OCI-LY7 (cell line): ENCODE measurements at regions not wholly inside any gene's neighbourhood (a gene's known extent, or its start where the extent isn't known, plus 50 kb on each side); places are given as distances from the start of the nearest gene placed in this dataset.

Experiments used
- EZH2phosphoT487 ChIP-seq: fragments of 200-600 bp; sonication (generic); IDR thresholded peaks from 2 replicates; pipeline ENCODE4 v1.6.1; 2018; ENCODE audit warnings: low read depth, borderline replicate concordance, mild to moderate bottlenecking, mixed run types, antibody characterized with exemption, low read length, moderate library complexity, mixed read lengths
- TF ChIP-seq, protein P1 (sequence below): fragments of 200-600 bp; sonication (generic); conservative IDR thresholded peaks from 2 replicates; pipeline ENCODE4 v1.5.1; 2014; ENCODE audit warnings: mild to moderate bottlenecking, antibody characterized with exemption, low read length, moderate library complexity, mixed read lengths

DNA sequence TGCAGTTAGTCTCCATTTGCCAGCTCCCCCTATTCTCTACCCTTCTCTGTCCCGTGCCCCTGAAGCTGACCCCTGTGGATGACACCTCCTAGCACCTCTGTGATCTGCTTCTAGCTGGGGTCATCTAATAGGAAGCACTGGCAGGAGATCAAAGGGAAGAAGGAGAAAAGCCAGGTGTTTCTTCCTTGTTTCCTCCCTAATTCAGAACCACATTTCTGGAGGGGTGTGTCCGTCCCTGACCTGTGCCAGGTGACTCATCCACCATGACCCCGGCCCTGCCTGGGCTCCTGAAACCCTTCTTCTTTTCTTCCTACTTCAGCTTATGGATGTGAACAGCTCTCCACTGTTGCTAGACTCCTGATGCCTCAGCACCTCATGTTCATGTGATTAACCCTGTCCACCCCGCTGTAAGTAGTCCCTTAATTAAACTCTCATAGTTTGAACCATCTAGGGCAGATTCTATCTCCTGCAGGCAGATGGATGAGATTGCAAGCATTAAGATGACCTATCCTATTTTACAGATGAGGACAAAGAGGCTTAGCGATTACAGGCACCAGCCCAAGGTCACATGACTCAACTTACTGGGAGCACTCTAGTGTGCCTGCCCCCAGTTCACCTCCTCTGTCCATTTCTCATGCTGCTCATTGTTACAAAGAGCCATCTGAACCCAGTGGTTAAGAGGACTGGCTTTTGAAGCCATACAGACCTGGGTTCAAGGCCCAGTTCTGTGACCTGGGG, 770.5 kb downstream of the MED13L start:
- TF ChIP-seq, protein P1, sequence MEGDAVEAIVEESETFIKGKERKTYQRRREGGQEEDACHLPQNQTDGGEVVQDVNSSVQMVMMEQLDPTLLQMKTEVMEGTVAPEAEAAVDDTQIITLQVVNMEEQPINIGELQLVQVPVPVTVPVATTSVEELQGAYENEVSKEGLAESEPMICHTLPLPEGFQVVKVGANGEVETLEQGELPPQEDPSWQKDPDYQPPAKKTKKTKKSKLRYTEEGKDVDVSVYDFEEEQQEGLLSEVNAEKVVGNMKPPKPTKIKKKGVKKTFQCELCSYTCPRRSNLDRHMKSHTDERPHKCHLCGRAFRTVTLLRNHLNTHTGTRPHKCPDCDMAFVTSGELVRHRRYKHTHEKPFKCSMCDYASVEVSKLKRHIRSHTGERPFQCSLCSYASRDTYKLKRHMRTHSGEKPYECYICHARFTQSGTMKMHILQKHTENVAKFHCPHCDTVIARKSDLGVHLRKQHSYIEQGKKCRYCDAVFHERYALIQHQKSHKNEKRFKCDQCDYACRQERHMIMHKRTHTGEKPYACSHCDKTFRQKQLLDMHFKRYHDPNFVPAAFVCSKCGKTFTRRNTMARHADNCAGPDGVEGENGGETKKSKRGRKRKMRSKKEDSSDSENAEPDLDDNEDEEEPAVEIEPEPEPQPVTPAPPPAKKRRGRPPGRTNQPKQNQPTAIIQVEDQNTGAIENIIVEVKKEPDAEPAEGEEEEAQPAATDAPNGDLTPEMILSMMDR = no peak
- no peak for TF ChIP-seq EZH2phosphoT487
